CD14-positive monocyte (primary cell): ENCODE measurements at regions not wholly inside any gene's neighbourhood (a gene's known extent, or its start where the extent isn't known, plus 50 kb on each side); places are given as distances from the start of the nearest gene placed in this dataset.

Source experiments
- DNase-seq, 3 donors: peaks; one replicate each; pipeline ENCODE4 v3.0.0-alpha.2; 2011 to 2022
- H2AFZ ChIP-seq: 2 replicates; pipeline ENCODE4 v1.6.0; 2012; ENCODE audit warnings: mild to moderate bottlenecking, low read depth, low read length, inconsistent platforms; ENCODE audit not compliant: insufficient read depth, poor library complexity, severe bottlenecking
- H3K27ac ChIP-seq, 2 donors: 1 replicate in 1 of 2; 2 replicates in 1 of 2; pipeline ENCODE4 v1.5.1; 2012 to 2013; ENCODE audit warnings: low read length in 2 of 2, control low read depth in 1 of 2, inconsistent platforms in 1 of 2, low read depth in 1 of 2, mild to moderate bottlenecking in 1 of 2
- H3K27me3 ChIP-seq, 2 donors: one replicate each; pipeline versions ENCODE4 v1.6.0 to v1.6.1; 2011 to 2013; ENCODE audit warnings: low read length in 2 of 2; ENCODE audit not compliant: control insufficient read depth in 2 of 2, insufficient read depth in 2 of 2
- H3K36me3 ChIP-seq, 2 donors: replicated peaks in 1 of 2; 1 replicate in 1 of 2; 2 replicates in 1 of 2; pipeline versions ENCODE4 v1.5.1 to v1.6.1; 2012 to 2013; ENCODE audit warnings: low read length in 2 of 2, control low read depth in 1 of 2, inconsistent platforms in 1 of 2, mild to moderate bottlenecking in 1 of 2; ENCODE audit not compliant: insufficient read depth in 2 of 2, control insufficient read depth in 1 of 2
- H3K4me1 ChIP-seq, 2 donors: 1 replicate in 1 of 2; 2 replicates in 1 of 2; pipeline versions ENCODE4 v1.5.1 to v1.6.1; 2012 to 2013; ENCODE audit warnings: low read length in 2 of 2, control low read depth in 1 of 2, inconsistent platforms in 1 of 2, mild to moderate bottlenecking in 1 of 2, moderate library complexity in 1 of 2; ENCODE audit not compliant: insufficient read depth in 2 of 2, control insufficient read depth in 1 of 2
- H3K4me2 ChIP-seq: replicated peaks from 2 replicates; pipeline ENCODE3; 2012; ENCODE audit warnings: low read length, moderate library complexity, mild to moderate bottlenecking; ENCODE audit not compliant: poor library complexity, severe bottlenecking; ENCODE audit errors: extremely low read depth
- H3K4me3 ChIP-seq, 3 experiments: fragments of 200-600 bp in 1 of 3; sonication (generic) in 1 of 3; replicated peaks in 1 of 3; 1 replicate in 2 of 3; 2 replicates in 1 of 3; pipeline ENCODE4 v1.5.1; 2011 to 2013; ENCODE audit warnings: low read length in 3 of 3, mild to moderate bottlenecking in 3 of 3, control low read depth in 2 of 3, low read depth in 2 of 3, inconsistent platforms in 1 of 3, moderate library complexity in 1 of 3
- H3K79me2 ChIP-seq: 2 replicates; pipeline ENCODE4 v1.6.0; 2012; ENCODE audit warnings: mild to moderate bottlenecking, control low read depth, inconsistent platforms, low read length, moderate library complexity; ENCODE audit not compliant: insufficient read depth
- H3K9ac ChIP-seq: 2 replicates; pipeline ENCODE4 v1.6.0; 2017; ENCODE audit warnings: low read length, mild to moderate bottlenecking; ENCODE audit not compliant: insufficient read depth, poor library complexity, severe bottlenecking
- H3K9me3 ChIP-seq, 2 donors: replicated peaks in 1 of 2; 1 replicate in 1 of 2; 2 replicates in 1 of 2; pipeline versions ENCODE4 v1.5.1 to v1.6.1; 2012 to 2013; ENCODE audit warnings: low read length in 2 of 2, control low read depth in 1 of 2; ENCODE audit not compliant: control insufficient read depth in 1 of 2, insufficient read depth in 1 of 2
- H4K20me1 ChIP-seq: 2 replicates; pipeline ENCODE4 v1.6.0; 2012; ENCODE audit warnings: mild to moderate bottlenecking, low read length, control low read depth, moderate library complexity; ENCODE audit not compliant: insufficient read depth
- H3K27ac Mint-ChIP-seq, 7 donors: one replicate each; pipeline ENCODE4 v1.8.0; 2020; ENCODE audit warnings: mild to moderate bottlenecking in 7 of 7, mixed read lengths in 7 of 7, moderate library complexity in 6 of 7, inconsistent platforms in 2 of 7
- H3K27me3 Mint-ChIP-seq, 3 donors: one replicate each; pipeline ENCODE4 v1.8.0; 2021 to 2022; ENCODE audit warnings: low read depth in 3 of 3, mild to moderate bottlenecking in 3 of 3, mixed read lengths in 3 of 3, moderate library complexity in 3 of 3, inconsistent platforms in 1 of 3
- H3K36me3 Mint-ChIP-seq, 2 donors: one replicate each; pipeline ENCODE4 v1.8.0; 2020; ENCODE audit warnings: mixed read lengths in 2 of 2, inconsistent platforms in 1 of 2, mild to moderate bottlenecking in 1 of 2
- H3K4me1 Mint-ChIP-seq: one replicate; pipeline ENCODE4 v1.8.0; 2020; ENCODE audit warnings: mild to moderate bottlenecking, mixed read lengths
- H3K4me3 Mint-ChIP-seq, 2 donors: one replicate each; pipeline ENCODE4 v1.8.0; 2020; ENCODE audit warnings: mild to moderate bottlenecking in 2 of 2, mixed read lengths in 2 of 2, moderate library complexity in 1 of 2
- H3K9me3 Mint-ChIP-seq, 7 donors: one replicate each; pipeline ENCODE4 v1.8.0; 2020 to 2022; ENCODE audit warnings: mixed read lengths in 7 of 7, mild to moderate bottlenecking in 6 of 7, moderate library complexity in 6 of 7, inconsistent platforms in 2 of 7
- WGBS: methylation state at CpG from one replicate; pipeline ENCODE4 v1.1.5; 2013; ENCODE audit warnings: missing lambda C conversion rate; ENCODE audit not compliant: insufficient coverage; 5-methylcytosine and 5-hydroxymethylcytosine counted together
- intact Hi-C, 2 donors: fragments of 100-400 bp; cut with micrococcal nuclease; formaldehyde crosslinking; loops; one replicate each; pipeline versions ENCODE4 v1.15.0 to v1.15.1; 2023
- TF ChIP-seq, protein P1 (sequence below): fragments of 200-600 bp; IDR thresholded peaks from one replicate; pipeline ENCODE4 v1.8.0; 2022; ENCODE audit warnings: antibody characterized with exemption, mild to moderate bottlenecking

DNA sequence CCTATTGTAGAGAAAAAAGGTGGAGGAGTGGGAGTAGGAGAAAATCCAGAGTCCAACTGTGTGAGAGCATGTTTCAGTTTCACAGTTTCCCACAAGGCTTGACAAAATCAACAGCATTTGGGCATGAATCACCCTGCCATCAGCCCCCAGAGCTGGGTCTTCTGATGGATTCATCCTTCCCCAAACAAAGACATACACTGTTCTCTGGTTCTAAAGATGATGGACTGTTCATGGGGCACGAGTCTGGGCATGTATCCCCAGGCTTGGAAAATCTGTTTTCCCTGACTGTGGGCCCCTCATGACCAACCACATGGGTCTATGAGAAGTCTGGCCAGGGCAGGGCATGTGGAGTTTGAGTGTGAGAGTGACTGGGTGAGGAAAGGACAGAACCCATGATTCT is 210.4 kb upstream of the IRX5 start:
- no peaks in the 10 kb centered on the region for H4K20me1 ChIP-seq
- H3K36me3 Mint-ChIP-seq = no peaks in the 10 kb centered on the region

DNA sequence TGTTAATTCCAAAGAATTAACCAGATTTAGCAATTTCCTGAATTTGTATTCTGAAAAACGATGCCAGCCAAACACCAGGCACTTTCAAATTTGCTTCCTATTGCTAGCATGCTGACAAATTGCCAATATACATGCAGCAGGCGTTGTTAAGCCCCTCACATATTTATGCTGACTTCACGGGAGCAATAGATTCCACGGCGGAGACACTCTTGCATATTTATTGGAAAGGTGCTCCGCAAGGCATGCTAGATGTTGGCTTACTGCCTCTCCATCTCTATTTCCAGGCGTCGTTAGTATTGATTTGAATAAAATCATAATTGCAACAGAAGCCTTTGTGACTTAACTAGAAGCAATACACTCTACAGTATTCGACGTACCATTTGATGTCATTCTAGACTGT is 211.0 kb upstream of the IRX5 start:
- Histone ChIP-seq H3K4me1 (no peaks in the 10 kb centered on the region), H3K4me2 (no peak overlapping the region), H4K20me1 (no peaks in the 10 kb centered on the region), H3K36me3 (no peaks in the 10 kb centered on the region), H3K27ac (no peak overlapping the region), H3K27me3 (no peaks in the 10 kb centered on the region), H3K4me3 (no peak overlapping the region), H2AFZ (no peak overlapping the region), H3K9me3 (no peaks in the 10 kb centered on the region), H3K9ac (no peak overlapping the region), H3K79me2 (no peaks in the 10 kb centered on the region)
- Mint-ChIP-seq H3K36me3 (no peaks in the 10 kb centered on the region), H3K9me3 (peaks cover 0 to 7% (median 0%) of the 10 kb centered on the region in 7 donors), H3K27me3 (peaks cover 1 to 2% (median 2%) of the 10 kb centered on the region in 3 donors), H3K4me3 (no peak overlapping the region), H3K27ac (no peak overlapping the region), H3K4me1 (no peaks in the 10 kb centered on the region)
- TF ChIP-seq, protein P1, sequence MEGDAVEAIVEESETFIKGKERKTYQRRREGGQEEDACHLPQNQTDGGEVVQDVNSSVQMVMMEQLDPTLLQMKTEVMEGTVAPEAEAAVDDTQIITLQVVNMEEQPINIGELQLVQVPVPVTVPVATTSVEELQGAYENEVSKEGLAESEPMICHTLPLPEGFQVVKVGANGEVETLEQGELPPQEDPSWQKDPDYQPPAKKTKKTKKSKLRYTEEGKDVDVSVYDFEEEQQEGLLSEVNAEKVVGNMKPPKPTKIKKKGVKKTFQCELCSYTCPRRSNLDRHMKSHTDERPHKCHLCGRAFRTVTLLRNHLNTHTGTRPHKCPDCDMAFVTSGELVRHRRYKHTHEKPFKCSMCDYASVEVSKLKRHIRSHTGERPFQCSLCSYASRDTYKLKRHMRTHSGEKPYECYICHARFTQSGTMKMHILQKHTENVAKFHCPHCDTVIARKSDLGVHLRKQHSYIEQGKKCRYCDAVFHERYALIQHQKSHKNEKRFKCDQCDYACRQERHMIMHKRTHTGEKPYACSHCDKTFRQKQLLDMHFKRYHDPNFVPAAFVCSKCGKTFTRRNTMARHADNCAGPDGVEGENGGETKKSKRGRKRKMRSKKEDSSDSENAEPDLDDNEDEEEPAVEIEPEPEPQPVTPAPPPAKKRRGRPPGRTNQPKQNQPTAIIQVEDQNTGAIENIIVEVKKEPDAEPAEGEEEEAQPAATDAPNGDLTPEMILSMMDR = no peak
- intact Hi-C loops = no loop called here
- no peak for DNase-seq
- WGBS = 87% methylated on average over 5 of the region's 10 CpGs

More for the DNA sequence above, 210.4 kb upstream of the IRX5 start:
- no peaks in the 10 kb centered on the region for H3K27me3 ChIP-seq
- H3K4me1 ChIP-seq = no peaks in the 10 kb centered on the region
- no peaks in the 10 kb centered on the region for H3K9me3 ChIP-seq
- no peak for DNase-seq
- H3K4me3 ChIP-seq = no peak overlapping the region
- no peak overlapping the region for H3K27ac Mint-ChIP-seq
- peaks cover 0 to 6% (median 0%) of the 10 kb centered on the region in 7 donors for H3K9me3 Mint-ChIP-seq
- intact Hi-C loops = no loop called here
- 80% methylated on average over 1 of the region's 1 CpG for WGBS
- H3K79me2 ChIP-seq = no peaks in the 10 kb centered on the region
- peaks cover 1 to 2% (median 2%) of the 10 kb centered on the region in 3 donors for H3K27me3 Mint-ChIP-seq
- H2AFZ ChIP-seq = no peak overlapping the region
- H3K4me2 ChIP-seq = no peak overlapping the region
- no peaks in the 10 kb centered on the region for H3K36me3 ChIP-seq
- H3K4me1 Mint-ChIP-seq = no peaks in the 10 kb centered on the region
- no peak overlapping the region for H3K9ac ChIP-seq
- H3K27ac ChIP-seq = no peak overlapping the region
- no peak overlapping the region for H3K4me3 Mint-ChIP-seq
- TF ChIP-seq, protein P1 = no peak
